Cardiac fibroblast (primary cell): ENCODE measurements at regions not wholly inside any gene's neighbourhood (a gene's known extent, or its start where the extent isn't known, plus 50 kb on each side); places are given as distances from the start of the nearest gene placed in this dataset.

Source experiments
- DNase-seq, 2 donors: peaks; one replicate each; pipeline versions ENCODE4 v3.0.0 to v3.0.0-alpha.2; 2010; ENCODE audit warnings: low read depth in 2 of 2
- H3K4me3 ChIP-seq, 2 donors: replicated peaks in 1 of 2; 1 replicate in 1 of 2; 2 replicates in 1 of 2; pipeline ENCODE4 v1.5.1; 2011; ENCODE audit warnings: low read depth in 2 of 2, low read length in 2 of 2, mild to moderate bottlenecking in 2 of 2, moderate library complexity in 1 of 2
- TF ChIP-seq, protein P1 (sequence below): IDR thresholded peaks from one replicate; pipeline ENCODE4 v1.5.1; 2011; ENCODE audit warnings: low read depth, mild to moderate bottlenecking, low read length, inconsistent platforms

GRCh38 chr18:67876871-67877270 is 360.4 kb upstream of the DSEL start:
- H3K4me3 ChIP-seq = no peak overlapping the region
- DNase-seq = no peak
- TF ChIP-seq, protein P1, sequence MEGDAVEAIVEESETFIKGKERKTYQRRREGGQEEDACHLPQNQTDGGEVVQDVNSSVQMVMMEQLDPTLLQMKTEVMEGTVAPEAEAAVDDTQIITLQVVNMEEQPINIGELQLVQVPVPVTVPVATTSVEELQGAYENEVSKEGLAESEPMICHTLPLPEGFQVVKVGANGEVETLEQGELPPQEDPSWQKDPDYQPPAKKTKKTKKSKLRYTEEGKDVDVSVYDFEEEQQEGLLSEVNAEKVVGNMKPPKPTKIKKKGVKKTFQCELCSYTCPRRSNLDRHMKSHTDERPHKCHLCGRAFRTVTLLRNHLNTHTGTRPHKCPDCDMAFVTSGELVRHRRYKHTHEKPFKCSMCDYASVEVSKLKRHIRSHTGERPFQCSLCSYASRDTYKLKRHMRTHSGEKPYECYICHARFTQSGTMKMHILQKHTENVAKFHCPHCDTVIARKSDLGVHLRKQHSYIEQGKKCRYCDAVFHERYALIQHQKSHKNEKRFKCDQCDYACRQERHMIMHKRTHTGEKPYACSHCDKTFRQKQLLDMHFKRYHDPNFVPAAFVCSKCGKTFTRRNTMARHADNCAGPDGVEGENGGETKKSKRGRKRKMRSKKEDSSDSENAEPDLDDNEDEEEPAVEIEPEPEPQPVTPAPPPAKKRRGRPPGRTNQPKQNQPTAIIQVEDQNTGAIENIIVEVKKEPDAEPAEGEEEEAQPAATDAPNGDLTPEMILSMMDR = no peak

DNA sequence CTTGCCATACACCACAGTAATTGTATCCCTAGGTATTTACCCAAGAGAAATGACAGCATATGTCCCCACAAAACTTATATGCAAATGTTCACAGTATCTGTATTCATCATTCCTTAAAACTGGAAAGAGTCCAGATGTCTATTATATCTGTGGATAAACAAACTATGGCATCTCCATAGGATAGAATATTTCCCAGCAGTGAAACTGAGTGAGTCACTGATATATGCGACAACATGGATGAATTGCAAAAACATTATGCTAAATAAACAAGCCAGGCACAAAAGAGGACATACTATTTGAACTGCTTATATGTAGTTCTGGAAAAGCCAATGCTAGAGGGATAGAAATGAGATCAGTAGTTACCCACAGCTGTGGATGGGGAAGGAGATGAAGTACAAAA is 359.4 kb upstream of the DSEL start:
- peak; percentile 14 to 24 for DNase-seq
- TF ChIP-seq, protein P1 = no peak
- no peak overlapping the region for H3K4me3 ChIP-seq

DNA sequence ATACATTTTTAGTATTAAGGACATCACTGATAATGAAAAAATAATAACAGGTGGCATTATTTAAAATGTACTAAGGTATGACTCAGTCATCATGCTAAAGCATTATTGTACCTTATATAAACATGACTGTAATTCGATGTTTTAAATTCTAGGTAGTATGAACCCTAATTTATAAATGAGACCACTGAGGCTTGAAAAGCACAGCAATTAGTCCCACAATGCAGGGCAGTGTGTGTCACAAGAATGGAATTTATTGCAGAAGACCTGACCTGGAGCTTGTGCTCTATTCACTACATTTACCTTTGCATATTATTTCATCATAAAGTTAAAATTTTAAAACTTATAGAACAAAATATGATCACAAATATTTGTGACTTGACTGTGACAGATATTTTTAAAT is 358.5 kb upstream of the DSEL start:
- TF ChIP-seq, protein P1 = no peak
- no peak overlapping the region for H3K4me3 ChIP-seq

DNA sequence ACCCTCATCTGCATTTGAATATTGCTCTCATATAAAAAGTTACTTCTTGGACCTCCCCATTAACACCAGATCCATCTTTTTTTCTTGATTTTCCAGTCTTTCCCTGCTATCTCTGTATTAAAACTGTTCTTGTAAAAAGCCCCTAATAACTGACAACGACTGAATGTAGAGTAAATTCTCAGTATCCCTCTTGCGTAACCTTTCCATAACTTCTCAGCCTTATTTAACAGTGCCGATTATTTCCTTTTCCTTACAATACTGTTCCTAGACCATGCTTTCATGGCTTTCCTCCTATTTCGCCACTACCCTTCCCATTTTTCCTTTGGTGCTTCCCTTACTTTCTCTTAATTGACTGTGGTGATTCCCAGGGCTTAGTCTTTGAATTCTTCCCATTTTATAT is 348.9 kb upstream of the DSEL start:
- TF ChIP-seq, protein P1 = no peak
- no peak overlapping the region for H3K4me3 ChIP-seq

More for the DNA sequence above, 358.5 kb upstream of the DSEL start:
- no peak for DNase-seq

GRCh38 chr18:67864677-67865340 is 348.3 kb upstream of the DSEL start:
- TF ChIP-seq, protein P1 = no peak
- H3K4me3 ChIP-seq = no peak overlapping the region
- DNase-seq = peak; percentile 74 to 81

More for the DNA sequence above, 348.9 kb upstream of the DSEL start:
- DNase-seq = no peak

DNA sequence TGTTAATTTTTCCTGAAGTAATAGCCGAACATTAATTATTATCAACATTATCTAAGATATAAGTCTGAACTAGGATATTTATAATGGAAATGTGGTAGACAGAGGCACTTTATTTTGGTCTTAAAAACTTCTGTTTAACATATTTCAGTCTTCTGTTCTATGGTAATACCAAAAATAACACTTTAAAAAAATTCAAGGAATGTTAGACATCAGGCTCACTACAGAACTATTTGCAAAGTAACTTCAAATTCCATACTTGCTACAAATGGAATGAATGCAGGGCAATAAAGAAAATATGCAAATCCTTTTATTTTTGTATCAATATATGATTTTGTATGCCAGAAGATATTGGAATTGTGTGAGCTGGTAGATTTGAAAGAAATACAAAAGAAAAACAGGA is 345.5 kb upstream of the DSEL start:
- no peak overlapping the region for H3K4me3 ChIP-seq
- TF ChIP-seq, protein P1 = no peak
- DNase-seq = peak; percentile 24 to 56

DNA sequence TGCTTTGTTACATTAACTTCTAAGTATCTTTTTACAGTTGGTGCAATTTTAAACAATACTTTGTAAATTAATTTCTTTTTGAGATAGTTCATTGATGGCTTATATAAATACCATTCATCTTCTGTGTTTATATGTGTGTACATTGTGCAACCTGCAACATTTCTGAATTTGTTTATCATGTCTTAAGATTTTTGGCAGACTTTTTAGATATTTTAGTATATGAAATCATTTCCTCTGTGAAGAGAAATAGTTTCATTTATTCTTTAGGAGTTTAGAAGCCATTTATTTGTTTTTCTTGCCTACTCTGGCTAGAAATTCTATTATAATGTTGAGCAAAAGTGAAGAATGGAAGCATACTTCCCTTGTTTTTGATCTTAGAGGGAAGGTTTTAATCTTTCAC is 337.8 kb upstream of the DSEL start:
- H3K4me3 ChIP-seq = no peak overlapping the region
- TF ChIP-seq, protein P1 = no peak
- peak; percentile 37 to 63 for DNase-seq
